Breast epithelium (tissue), 4 donors: ENCODE measurements at regions not wholly inside any gene's neighbourhood (a gene's known extent, or its start where the extent isn't known, plus 50 kb on each side); places are given as distances from the start of the nearest gene placed in this dataset.

Source experiments
- DNase-seq, 2 donors: peaks; one replicate each; pipeline ENCODE4 v3.0.0-alpha.2; 2019; ENCODE audit warnings: low spot score in 2 of 2
- H3K27ac ChIP-seq, 2 donors: fragments of 200-600 bp; sonication (generic) in 1 of 2; one replicate each; pipeline ENCODE4 v1.5.1; 2016 to 2019; ENCODE audit warnings: mild to moderate bottlenecking in 1 of 2
- H3K27me3 ChIP-seq, 2 donors: fragments of 200-600 bp; sonication (generic) in 1 of 2; one replicate each; pipeline versions ENCODE4 v1.5.1 to v1.6.0; 2017 to 2019; ENCODE audit warnings: control low read depth in 1 of 2, mild to moderate bottlenecking in 1 of 2
- H3K36me3 ChIP-seq: fragments of 200-600 bp; one replicate; pipeline ENCODE4 v1.5.1; 2019
- H3K4me1 ChIP-seq, 2 donors: fragments of 200-600 bp; sonication (generic); one replicate each; pipeline ENCODE4 v1.5.1; 2016 to 2019; ENCODE audit warnings: control low read depth in 1 of 2
- H3K4me3 ChIP-seq, 3 donors: fragments of 200-600 bp; sonication (generic); 1 replicate in 2 of 3; 2 replicates in 1 of 3; pipeline ENCODE4 v1.5.1; 2016 to 2019; ENCODE audit warnings: mild to moderate bottlenecking in 3 of 3, moderate library complexity in 2 of 3
- H3K9me3 ChIP-seq, 2 donors: fragments of 200-600 bp; sonication (generic) in 1 of 2; one replicate each; pipeline ENCODE4 v1.5.1; 2016 to 2019; ENCODE audit warnings: control low read depth in 1 of 2
- CTCF ChIP-seq, 3 donors: fragments of 450-650 bp; IDR thresholded peaks; one replicate each; pipeline ENCODE4 v1.5.1; 2016 to 2017; ENCODE audit warnings: antibody characterized with exemption in 3 of 3, mild to moderate bottlenecking in 3 of 3, moderate library complexity in 3 of 3
- POLR2A ChIP-seq: fragments of 450-650 bp; IDR thresholded peaks from one replicate; pipeline ENCODE4 v1.6.1; 2016; ENCODE audit warnings: antibody characterized with exemption, mild to moderate bottlenecking, moderate library complexity
- POLR2AphosphoS5 ChIP-seq, 3 donors: sonication (generic); formaldehyde crosslinking; IDR thresholded peaks; one replicate each; pipeline ENCODE4 v1.6.1; 2017; ENCODE audit warnings: antibody characterized with exemption in 3 of 3
- intact Hi-C: fragments of 100-400 bp; cut with DNase I; formaldehyde crosslinking; loops from one replicate; pipeline ENCODE4 v1.15.1; 2023; ENCODE audit warnings: low total_unique reads

GRCh38 chr12:25740617-25741016 is 187.5 kb upstream of the LMNTD1 start:
- DNase-seq = no peak
- H3K9me3 ChIP-seq = no peaks in the 10 kb centered on the region
- intact Hi-C loops = no loop called here
- no peak overlapping the region for H3K27ac ChIP-seq
- no peaks in the 10 kb centered on the region for H3K36me3 ChIP-seq
- H3K27me3 ChIP-seq = no peaks in the 10 kb centered on the region
- no peak for TF ChIP-seq POLR2A
- TF ChIP-seq CTCF (IDR thresholded peaks at IDR 0.05) = no peak
- TF ChIP-seq POLR2AphosphoS5 (IDR thresholded peaks at IDR 0.05) = no peak
- no peaks in the 10 kb centered on the region for H3K4me1 ChIP-seq
- no peak overlapping the region for H3K4me3 ChIP-seq

GRCh38 chr12:25741917-25742316 is 188.8 kb upstream of the LMNTD1 start:
- no peak for DNase-seq
- Histone ChIP-seq H3K27me3 (no peaks in the 10 kb centered on the region), H3K4me1 (no peaks in the 10 kb centered on the region), H3K4me3 (no peak overlapping the region), H3K27ac (no peak overlapping the region), H3K9me3 (no peaks in the 10 kb centered on the region), H3K36me3 (no peaks in the 10 kb centered on the region)
- TF ChIP-seq CTCF (IDR thresholded peaks at IDR 0.05) = no peak
- TF ChIP-seq POLR2A = no peak
- no peak for TF ChIP-seq POLR2AphosphoS5 (IDR thresholded peaks at IDR 0.05)
- intact Hi-C loops = no loop called here

GRCh38 chr12:25743679-25744215 is 190.7 kb upstream of the LMNTD1 start:
- intact Hi-C loops = no loop called here
- Histone ChIP-seq H3K4me3 (no peak overlapping the region), H3K27ac (no peak overlapping the region)

GRCh38 chr12:25744313-25744712 is 191.2 kb upstream of the LMNTD1 start:
- Histone ChIP-seq H3K27ac (no peak overlapping the region), H3K9me3 (no peaks in the 10 kb centered on the region), H3K36me3 (no peaks in the 10 kb centered on the region), H3K27me3 (no peaks in the 10 kb centered on the region), H3K4me3 (no peak overlapping the region), H3K4me1 (no peaks in the 10 kb centered on the region)
- TF ChIP-seq POLR2AphosphoS5 (IDR thresholded peaks at IDR 0.05) = no peak
- no peak for TF ChIP-seq CTCF (IDR thresholded peaks at IDR 0.05)
- TF ChIP-seq POLR2A = no peak
- intact Hi-C loops = no loop called here
- no peak for DNase-seq

More at GRCh38 chr12:25743679-25744215, 190.7 kb upstream of the LMNTD1 start:
- H3K27me3 ChIP-seq = no peaks in the 10 kb centered on the region
- TF ChIP-seq POLR2AphosphoS5 (IDR thresholded peaks at IDR 0.05) (no peak), CTCF (IDR thresholded peaks at IDR 0.05) (no peak), POLR2A (no peak)
- H3K36me3 ChIP-seq = no peaks in the 10 kb centered on the region
- no peaks in the 10 kb centered on the region for H3K9me3 ChIP-seq
- no peak for DNase-seq
- no peaks in the 10 kb centered on the region for H3K4me1 ChIP-seq

GRCh38 chr12:25745281-25745680 is 192.2 kb upstream of the LMNTD1 start:
- intact Hi-C loops = no loop called here
- DNase-seq = no peak
- no peaks in the 10 kb centered on the region for H3K9me3 ChIP-seq
- H3K27ac ChIP-seq = no peak overlapping the region
- H3K4me3 ChIP-seq = no peak overlapping the region
- no peaks in the 10 kb centered on the region for H3K36me3 ChIP-seq
- no peaks in the 10 kb centered on the region for H3K27me3 ChIP-seq
- TF ChIP-seq POLR2AphosphoS5 (IDR thresholded peaks at IDR 0.05) = no peak
- TF ChIP-seq POLR2A = no peak
- no peak for TF ChIP-seq CTCF (IDR thresholded peaks at IDR 0.05)
- H3K4me1 ChIP-seq = no peaks in the 10 kb centered on the region
